Smooth muscle cell (in vitro differentiated cells): ENCODE measurements at regions not wholly inside any gene's neighbourhood (a gene's known extent, or its start where the extent isn't known, plus 50 kb on each side); places are given as distances from the start of the nearest gene placed in this dataset.
"Not testable (repeated sequence)": the region's sequence is repeated elsewhere in the genome, so short reads cannot be mapped to it uniquely, and the experiment has no call there.

ENCODE experiments used
- DNase-seq: peaks from one replicate; lab custom pipeline; 2025; ENCODE audit not compliant: unreplicated experiment; lab: John Stamatoyannopoulos, UW
- H2AFZ ChIP-seq: fragments of 200-600 bp; sonication (generic); 2 replicates; pipeline ENCODE4 v1.6.0; 2016; ENCODE audit warnings: antibody characterized with exemption, low read depth, mild to moderate bottlenecking
- H3F3A ChIP-seq: fragments of 200-600 bp; sonication (generic); 2 replicates; pipeline ENCODE4 v1.6.0; 2017; ENCODE audit warnings: antibody characterized with exemption, low read depth
- H3K27ac ChIP-seq: fragments of 200-600 bp; sonication (generic); 2 replicates; pipeline ENCODE4 v1.5.1; 2016; ENCODE audit warnings: low read depth, mild to moderate bottlenecking
- H3K27me3 ChIP-seq: fragments of 200-600 bp; sonication (generic); 2 replicates; pipeline ENCODE4 v1.6.1; 2016; ENCODE audit warnings: low read depth, mild to moderate bottlenecking
- H3K36me3 ChIP-seq: fragments of 200-600 bp; sonication (generic); 2 replicates; pipeline ENCODE4 v1.5.1; 2016; ENCODE audit warnings: low read depth
- H3K4me1 ChIP-seq: fragments of 200-600 bp; sonication (generic); 2 replicates; pipeline ENCODE4 v1.5.1; 2016; ENCODE audit warnings: low read depth
- H3K4me2 ChIP-seq: fragments of 200-600 bp; sonication (generic); 2 replicates; pipeline ENCODE4 v1.6.0; 2016; ENCODE audit warnings: mild to moderate bottlenecking
- H3K4me3 ChIP-seq: fragments of 200-600 bp; sonication (generic); 2 replicates; pipeline ENCODE4 v1.5.1; 2016; ENCODE audit warnings: mild to moderate bottlenecking
- H3K79me2 ChIP-seq: fragments of 200-600 bp; sonication (generic); 2 replicates; pipeline ENCODE4 v1.6.0; 2016; ENCODE audit warnings: low read depth, mild to moderate bottlenecking
- H3K9ac ChIP-seq: fragments of 200-600 bp; sonication (generic); 2 replicates; pipeline ENCODE4 v1.6.0; 2016; ENCODE audit warnings: low read depth
- H3K9me3 ChIP-seq: fragments of 200-600 bp; sonication (generic); replicated peaks from 2 replicates; pipeline ENCODE4 v1.5.1; 2016; ENCODE audit warnings: low read depth
- H4K20me1 ChIP-seq: fragments of 200-600 bp; sonication (generic); 2 replicates; pipeline ENCODE4 v1.6.0; 2016; ENCODE audit warnings: low read depth
- CTCF ChIP-seq: fragments of 200-600 bp; sonication (generic); IDR thresholded peaks from 2 replicates; pipeline ENCODE4 v1.5.1; 2017; ENCODE audit warnings: borderline replicate concordance, mild to moderate bottlenecking, antibody characterized with exemption; ENCODE audit not compliant: insufficient read depth, poor library complexity, severe bottlenecking
- WGBS: methylation state at CpG from one replicate; pipeline ENCODE4 v1.1.7; 2016; ENCODE audit warnings: low lambda C conversion rate; 5-methylcytosine and 5-hydroxymethylcytosine counted together

- 87% methylated on average over 3 of the region's 3 CpGs for WGBS
- no peak for TF ChIP-seq CTCF
- H3K4me1 ChIP-seq: no peaks in the 10 kb centered on the region
- no peak overlapping the region for H3K9ac ChIP-seq
- no peak overlapping the region for H3K4me2 ChIP-seq
- H4K20me1 ChIP-seq: no peaks in the 10 kb centered on the region
- no peak for DNase-seq
- H3F3A ChIP-seq: no peaks in the 10 kb centered on the region
- no peak overlapping the region for H3K4me3 ChIP-seq
- no peaks in the 10 kb centered on the region for H3K27me3 ChIP-seq
- H3K9me3 ChIP-seq: no peaks in the 10 kb centered on the region
- H3K79me2 ChIP-seq: no peaks in the 10 kb centered on the region
- no peak overlapping the region for H2AFZ ChIP-seq
- H3K36me3 ChIP-seq: no peaks in the 10 kb centered on the region
- H3K27ac ChIP-seq: no peak overlapping the region
These were observed 379.5 kb upstream of the GJE1 start for GRCh38 chr6:141753180-141753579.

GRCh38 chr6:141752677-141753076 is 380.0 kb upstream of the GJE1 start:
- no peak for DNase-seq
- Histone ChIP-seq H4K20me1 (no peaks in the 10 kb centered on the region), H3K4me2 (no peak overlapping the region), H3K27ac (no peak overlapping the region), H3K27me3 (no peaks in the 10 kb centered on the region), H3K9ac (no peak overlapping the region), H3K4me1 (no peaks in the 10 kb centered on the region), H3K9me3 (no peaks in the 10 kb centered on the region), H3K4me3 (no peak overlapping the region), H2AFZ (no peak overlapping the region), H3K79me2 (no peaks in the 10 kb centered on the region), H3F3A (no peaks in the 10 kb centered on the region), H3K36me3 (no peaks in the 10 kb centered on the region)
- 90% methylated on average over 1 of the region's 1 CpG for WGBS
- TF ChIP-seq CTCF: no peak

GRCh38 chr6:141746324-141746723 is 386.4 kb upstream of the GJE1 start:
- H3K9ac ChIP-seq, H3K4me3 ChIP-seq, H3K27me3 ChIP-seq, H2AFZ ChIP-seq, H3K79me2 ChIP-seq, H3K4me2 ChIP-seq, H3K36me3 ChIP-seq, H4K20me1 ChIP-seq, H3F3A ChIP-seq, H3K9me3 ChIP-seq, DNase-seq, H3K27ac ChIP-seq, H3K4me1 ChIP-seq: not testable (repeated sequence)
- whole genome bisulfite sequencing: 79% methylated on average over 7 of the region's 7 CpGs

GRCh38 chr6:141744971-141745370 is 387.8 kb upstream of the GJE1 start:
- TF ChIP-seq CTCF: no peak
- no peak for DNase-seq
- no peaks in the 10 kb centered on the region for H3K4me1 ChIP-seq
- H3K79me2 ChIP-seq: no peaks in the 10 kb centered on the region
- no peaks in the 10 kb centered on the region for H4K20me1 ChIP-seq
- H3K27me3 ChIP-seq: no peaks in the 10 kb centered on the region
- H3K4me2 ChIP-seq: no peak overlapping the region
- H3F3A ChIP-seq: no peaks in the 10 kb centered on the region
- H3K9me3 ChIP-seq: no peaks in the 10 kb centered on the region
- no peaks in the 10 kb centered on the region for H3K36me3 ChIP-seq
- H3K9ac ChIP-seq: no peak overlapping the region
- WGBS: 96% methylated on average over 3 of the region's 3 CpGs
- no peak overlapping the region for H3K27ac ChIP-seq
- no peak overlapping the region for H3K4me3 ChIP-seq
- H2AFZ ChIP-seq: no peak overlapping the region
